Activated T-cell treated with anti-CD3 and anti-CD28 coated beads, Interleukin-2, amount 50 U/mL, for 24 hours (primary cell): ENCODE measurements at regions not wholly inside any gene's neighbourhood (a gene's known extent, or its start where the extent isn't known, plus 50 kb on each side); places are given as distances from the start of the nearest gene placed in this dataset.
"Not testable (repeated sequence)": the region's sequence is repeated elsewhere in the genome, so short reads cannot be mapped to it uniquely, and the experiment has no call there.

Source experiments
- DNase-seq: peaks from one replicate; pipeline ENCODE4 v3.0.0-alpha.2; 2020
- H3K27ac Mint-ChIP-seq: 2 replicates; pipeline ENCODE4 v1.8.0; 2020; ENCODE audit warnings: mild to moderate bottlenecking, mixed read lengths
- H3K27me3 Mint-ChIP-seq: 2 replicates; pipeline ENCODE4 v1.8.0; 2020; ENCODE audit warnings: mixed read lengths
- H3K36me3 Mint-ChIP-seq: 2 replicates; pipeline ENCODE4 v1.8.0; 2020; ENCODE audit warnings: low read depth, mixed read lengths
- H3K4me1 Mint-ChIP-seq: 2 replicates; pipeline ENCODE4 v1.8.0; 2020; ENCODE audit warnings: low read depth, mixed read lengths
- H3K4me3 Mint-ChIP-seq: 2 replicates; pipeline ENCODE4 v1.8.0; 2020; ENCODE audit warnings: mild to moderate bottlenecking, moderate library complexity, mixed read lengths
- H3K9me3 Mint-ChIP-seq: 2 replicates; pipeline ENCODE4 v1.8.0; 2020; ENCODE audit warnings: mixed read lengths

DNA sequence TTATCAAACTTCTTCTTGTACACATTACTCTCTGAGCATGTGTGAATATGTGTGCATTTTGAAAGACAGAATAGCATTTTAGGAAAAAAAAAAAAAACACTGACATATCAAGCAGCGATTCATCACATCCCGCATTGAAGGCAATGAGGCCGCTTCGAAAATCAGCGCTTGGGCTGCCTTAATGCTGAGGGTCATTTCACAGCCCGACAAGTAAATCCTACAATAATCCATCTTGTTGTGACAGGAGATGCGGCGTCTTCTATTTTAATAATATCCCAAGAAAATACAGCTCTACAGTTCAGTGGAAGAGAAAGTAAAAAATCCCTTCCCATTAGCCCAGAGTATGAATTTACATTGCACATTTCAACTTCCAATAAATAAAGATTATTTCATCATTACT is 389.2 kb upstream of the GRM7 start:
- no peaks in the 10 kb centered on the region for H3K4me1 Mint-ChIP-seq
- no peak overlapping the region for H3K4me3 Mint-ChIP-seq
- no peak for DNase-seq
- no peaks in the 10 kb centered on the region for H3K36me3 Mint-ChIP-seq
- no peaks in the 10 kb centered on the region for H3K27me3 Mint-ChIP-seq
- no peak overlapping the region for H3K27ac Mint-ChIP-seq
- peaks cover 17% of the 10 kb centered on the region for H3K9me3 Mint-ChIP-seq

- not testable (repeated sequence) for H3K9me3 Mint-ChIP-seq, H3K4me3 Mint-ChIP-seq, H3K27ac Mint-ChIP-seq, H3K27me3 Mint-ChIP-seq, DNase-seq, H3K36me3 Mint-ChIP-seq, H3K4me1 Mint-ChIP-seq
Observed at GRCh38 chr3:6490487-6491327, 370.2 kb upstream of the GRM7 start.

DNA sequence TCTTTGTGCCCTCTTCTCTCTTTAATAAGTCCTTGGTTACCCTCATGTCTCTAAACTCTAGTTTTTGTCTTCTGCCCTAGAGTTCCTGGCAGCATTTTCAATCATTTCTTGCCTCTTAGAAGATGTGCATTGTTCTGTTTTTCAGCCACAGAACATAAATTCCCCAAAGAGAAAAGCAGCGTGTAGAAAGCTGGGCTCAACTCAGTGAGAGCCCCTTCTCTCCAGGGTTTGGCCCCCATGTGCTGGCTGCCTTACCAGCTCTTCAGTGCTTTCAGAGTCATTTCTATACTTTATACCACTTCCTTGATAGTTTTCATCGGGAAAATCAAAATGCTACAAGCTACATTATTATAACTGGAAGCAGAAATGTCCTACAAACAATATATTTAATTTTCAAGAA is 369.1 kb upstream of the GRM7 start:
- Mint-ChIP-seq H3K36me3 (no peaks in the 10 kb centered on the region), H3K9me3 (peaks cover 6% of the 10 kb centered on the region), H3K27me3 (no peaks in the 10 kb centered on the region), H3K27ac (no peak overlapping the region), H3K4me1 (no peaks in the 10 kb centered on the region), H3K4me3 (no peak overlapping the region)
- DNase-seq: no peak

DNA sequence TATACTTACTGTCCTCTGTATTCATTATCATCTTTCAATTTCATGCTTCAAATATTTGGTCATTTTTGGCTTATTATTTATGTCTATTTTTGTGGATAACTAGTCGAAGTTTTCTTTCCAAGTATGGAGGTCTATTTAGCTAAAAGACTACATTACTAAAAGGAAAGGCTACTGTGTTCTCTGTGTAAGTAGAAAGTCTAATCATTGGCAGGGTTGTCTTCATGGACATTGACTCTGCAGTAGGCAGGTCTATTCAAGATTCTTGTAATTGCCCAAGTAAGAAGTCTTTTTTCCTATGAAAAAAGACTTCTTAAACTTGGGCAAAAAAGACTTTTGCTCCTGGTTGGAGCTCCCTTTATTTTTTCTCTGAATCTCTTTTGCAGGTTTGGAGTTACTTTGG is 368.6 kb upstream of the GRM7 start:
- no peak for DNase-seq
- H3K27me3 Mint-ChIP-seq: no peaks in the 10 kb centered on the region
- H3K4me1 Mint-ChIP-seq: no peaks in the 10 kb centered on the region

GRCh38 chr3:6498944-6499343 is 362.0 kb upstream of the GRM7 start:
- H3K4me1 Mint-ChIP-seq, H3K27ac Mint-ChIP-seq, DNase-seq, H3K36me3 Mint-ChIP-seq, H3K27me3 Mint-ChIP-seq, H3K4me3 Mint-ChIP-seq: not testable (repeated sequence)
- H3K9me3 Mint-ChIP-seq: peaks cover 19% of the 10 kb centered on the region

More for the DNA sequence above, 368.6 kb upstream of the GRM7 start:
- Mint-ChIP-seq H3K4me3 (no peak overlapping the region), H3K27ac (no peak overlapping the region), H3K36me3 (no peaks in the 10 kb centered on the region), H3K9me3 (peaks cover 6% of the 10 kb centered on the region)

GRCh38 chr3:6504347-6504746 is 356.6 kb upstream of the GRM7 start:
- Mint-ChIP-seq H3K4me1 (no peaks in the 10 kb centered on the region), H3K27ac (no peak overlapping the region), H3K27me3 (no peaks in the 10 kb centered on the region), H3K36me3 (no peaks in the 10 kb centered on the region), H3K9me3 (peaks cover 35% of the 10 kb centered on the region), H3K4me3 (no peak overlapping the region)
- no peak for DNase-seq

- H3K4me1 Mint-ChIP-seq: no peaks in the 10 kb centered on the region
- no peaks in the 10 kb centered on the region for H3K27me3 Mint-ChIP-seq
- no peaks in the 10 kb centered on the region for H3K36me3 Mint-ChIP-seq
- H3K9me3 Mint-ChIP-seq: peaks cover 34% of the 10 kb centered on the region
- DNase-seq: no peak
- H3K4me3 Mint-ChIP-seq: no peak overlapping the region
- H3K27ac Mint-ChIP-seq: no peak overlapping the region
Observed at GRCh38 chr3:6504834-6505233, 356.1 kb upstream of the GRM7 start.

- Mint-ChIP-seq H3K27ac (no peak overlapping the region), H3K9me3 (peaks cover 18% of the 10 kb centered on the region), H3K4me1 (no peaks in the 10 kb centered on the region), H3K4me3 (no peak overlapping the region), H3K36me3 (no peaks in the 10 kb centered on the region), H3K27me3 (no peaks in the 10 kb centered on the region)
- DNase-seq: no peak
Observed at GRCh38 chr3:6508410-6508759, 352.5 kb upstream of the GRM7 start.

- no peak overlapping the region for H3K27ac Mint-ChIP-seq
- no peaks in the 10 kb centered on the region for H3K4me1 Mint-ChIP-seq
- no peaks in the 10 kb centered on the region for H3K27me3 Mint-ChIP-seq
- no peak for DNase-seq
- H3K4me3 Mint-ChIP-seq: no peak overlapping the region
- H3K9me3 Mint-ChIP-seq: peaks cover 13% of the 10 kb centered on the region
- H3K36me3 Mint-ChIP-seq: no peaks in the 10 kb centered on the region
Observed at GRCh38 chr3:6509576-6509975, 351.3 kb upstream of the GRM7 start.

DNA sequence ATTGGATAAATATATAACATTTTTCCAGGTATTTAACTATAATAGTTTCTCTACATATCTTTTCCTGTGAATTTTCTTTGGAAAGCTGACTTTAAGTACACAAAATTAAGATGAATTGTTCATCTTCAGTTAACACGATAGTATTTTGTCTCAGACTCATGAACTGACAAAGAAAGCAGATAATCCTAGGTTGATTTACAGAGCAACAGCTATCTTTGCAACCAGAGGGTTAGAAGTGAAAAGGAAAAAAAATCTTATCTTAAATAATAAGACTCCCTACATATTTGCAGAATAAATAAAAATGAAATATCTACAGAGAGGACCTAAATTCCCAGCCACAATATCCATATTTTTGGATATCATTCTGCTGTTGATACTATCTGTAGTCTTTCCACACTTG is 350.2 kb upstream of the GRM7 start:
- no peak for DNase-seq
- Mint-ChIP-seq H3K36me3 (no peaks in the 10 kb centered on the region), H3K27me3 (no peaks in the 10 kb centered on the region), H3K4me1 (no peaks in the 10 kb centered on the region), H3K27ac (no peak overlapping the region), H3K9me3 (peaks cover 5% of the 10 kb centered on the region), H3K4me3 (no peak overlapping the region)

DNA sequence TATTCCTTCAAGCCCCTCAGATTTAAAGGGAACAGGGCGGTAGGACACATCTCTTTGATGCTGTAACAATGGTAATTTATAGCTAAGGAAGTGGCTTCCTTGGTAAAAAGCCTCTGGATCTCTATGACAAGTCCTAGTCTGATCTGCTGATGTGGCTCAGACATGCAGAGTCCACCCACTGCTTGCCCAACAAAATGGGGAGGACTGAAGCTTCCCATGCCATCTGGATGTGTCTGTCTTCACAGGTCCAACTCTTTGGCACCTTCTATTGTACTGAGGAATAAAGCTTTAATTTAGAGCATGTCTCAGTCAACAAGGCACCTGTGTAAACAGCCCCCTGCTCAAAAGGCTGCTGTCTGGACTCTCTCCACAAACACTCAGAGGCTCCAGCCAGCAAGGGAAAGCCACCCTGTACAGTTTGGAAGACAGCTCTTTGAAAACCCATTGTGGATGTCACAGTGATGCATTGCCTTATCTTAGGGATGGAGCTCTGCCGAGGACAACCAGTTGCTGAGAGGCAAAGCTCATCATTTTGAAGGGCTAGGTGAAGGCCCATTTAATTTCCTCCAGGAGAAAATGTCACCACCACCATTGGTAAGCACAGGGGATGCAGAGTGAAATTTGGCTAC is 348.6 kb upstream of the GRM7 start:
- H3K9me3 Mint-ChIP-seq: peaks cover 4% of the 10 kb centered on the region
- no peaks in the 10 kb centered on the region for H3K27me3 Mint-ChIP-seq
- no peak for DNase-seq
- no peaks in the 10 kb centered on the region for H3K36me3 Mint-ChIP-seq
- no peak overlapping the region for H3K4me3 Mint-ChIP-seq
- H3K27ac Mint-ChIP-seq: no peak overlapping the region
- H3K4me1 Mint-ChIP-seq: no peaks in the 10 kb centered on the region

- DNase-seq: no peak
- no peaks in the 10 kb centered on the region for H3K36me3 Mint-ChIP-seq
- H3K27me3 Mint-ChIP-seq: no peaks in the 10 kb centered on the region
- H3K9me3 Mint-ChIP-seq: peaks cover 14% of the 10 kb centered on the region
- H3K4me3 Mint-ChIP-seq: no peak overlapping the region
- H3K27ac Mint-ChIP-seq: no peak overlapping the region
- H3K4me1 Mint-ChIP-seq: no peaks in the 10 kb centered on the region
Observed at GRCh38 chr3:6516143-6516542, 344.8 kb upstream of the GRM7 start.

GRCh38 chr3:6516694-6517093 is 344.2 kb upstream of the GRM7 start:
- H3K4me3 Mint-ChIP-seq: no peak overlapping the region
- no peaks in the 10 kb centered on the region for H3K4me1 Mint-ChIP-seq
- H3K27ac Mint-ChIP-seq: no peak overlapping the region
- DNase-seq: no peak
- no peaks in the 10 kb centered on the region for H3K36me3 Mint-ChIP-seq
- no peaks in the 10 kb centered on the region for H3K27me3 Mint-ChIP-seq
- peaks cover 14% of the 10 kb centered on the region for H3K9me3 Mint-ChIP-seq

GRCh38 chr3:6518709-6519345 is 342.1 kb upstream of the GRM7 start:
- no peak for DNase-seq
- no peaks in the 10 kb centered on the region for H3K4me1 Mint-ChIP-seq
- H3K27me3 Mint-ChIP-seq: no peaks in the 10 kb centered on the region
- no peak overlapping the region for H3K4me3 Mint-ChIP-seq
- peaks cover 14% of the 10 kb centered on the region for H3K9me3 Mint-ChIP-seq
- no peaks in the 10 kb centered on the region for H3K36me3 Mint-ChIP-seq
- no peak overlapping the region for H3K27ac Mint-ChIP-seq
